K562 (cell line): ENCODE measurements at regions not wholly inside any gene's neighbourhood (a gene's known extent, or its start where the extent isn't known, plus 50 kb on each side); places are given as distances from the start of the nearest gene placed in this dataset.

ENCODE experiments used
- ATAC-seq: fragments of 200-7000 bp; cut with Tn5 transposase; 3 replicates; pipeline ENCODE4 v1.9.1; 2020; ENCODE audit warnings: moderate library complexity
- BruUV-seq: library from RNA; stranded (reverse); fragments of 400-500 nt; replicated peaks from 2 replicates; lab custom pipeline; 2021; lab: Mats Ljungman, UMichigan
- CTCF ChIA-PET: fragments of 300-600 bp; formaldehyde crosslinking; extraction: SDS; loops from one replicate; lab custom pipeline; 2021; ENCODE audit warnings: low intra/inter-chr PET ratio; lab: Yijun Ruan, JAX
- POLR2A ChIA-PET: fragments of 300-600, 350-650 bp; sonication (Branson Sonifier 250); formaldehyde crosslinking; extraction: SDS; loops from one replicate; lab custom pipeline; 2021; ENCODE audit warnings: antibody characterized with exemption, inconsistent platforms; lab: Yijun Ruan, JAX
- DNase-seq, 4 experiments: peaks; one replicate each; pipeline versions ENCODE4 v3.0.0 to v3.0.0-alpha.2; 2011 to 2018; ENCODE audit warnings: low spot score in 3 of 4, mixed read lengths in 3 of 4; ENCODE audit errors: extremely low read depth in 1 of 4
- FAIRE-seq: peaks from 2 replicates; lab custom pipeline; 2011; peaks lifted over from hg19 to GRCh38; lab: Jason Lieb, UNC
- H2AFZ ChIP-seq: 2 replicates; pipeline ENCODE4 v1.6.0; 2011; ENCODE audit warnings: low read depth, low read length, control low read depth, inconsistent platforms
- H3K27ac ChIP-seq: fragments of 200-600 bp; 3 replicates; pipeline ENCODE4 v1.8.0; 2011; ENCODE audit warnings: low read depth, mild to moderate bottlenecking, control low read depth, inconsistent platforms, low read length, moderate library complexity, mixed read lengths; ENCODE audit errors: extremely low read depth
- H3K27me3 ChIP-seq, 2 experiments: fragments of 300-600 bp in 1 of 2; 2 replicates in 1 of 2; 3 replicates in 1 of 2; pipeline versions ENCODE4 v1.6.0 to v1.8.0; 2011; ENCODE audit warnings: inconsistent platforms in 2 of 2, low read length in 2 of 2, mild to moderate bottlenecking in 1 of 2, mixed read lengths in 1 of 2, moderate library complexity in 1 of 2; ENCODE audit not compliant: control insufficient read depth in 2 of 2, insufficient read depth in 2 of 2
- H3K36me3 ChIP-seq: fragments of 300-600 bp; 3 replicates; pipeline ENCODE4 v1.8.0; 2011; ENCODE audit warnings: mild to moderate bottlenecking, low read length, inconsistent platforms; ENCODE audit not compliant: control insufficient read depth, insufficient read depth
- H3K4me1 ChIP-seq, 2 experiments: fragments of 200-600 bp in 1 of 2; replicated peaks in 1 of 2; 2 replicates in 1 of 2; 3 replicates in 1 of 2; pipeline versions ENCODE4 v1.5.1 to v1.8.0; 2011; ENCODE audit warnings: inconsistent platforms in 2 of 2, low read length in 2 of 2, mild to moderate bottlenecking in 1 of 2, mixed read lengths in 1 of 2, moderate library complexity in 1 of 2; ENCODE audit not compliant: control insufficient read depth in 2 of 2, insufficient read depth in 2 of 2
- H3K4me2 ChIP-seq: 2 replicates; pipeline ENCODE4 v1.6.1; 2011; ENCODE audit warnings: low read length, control low read depth, inconsistent platforms, mixed read lengths; ENCODE audit not compliant: insufficient read depth
- H3K4me3 ChIP-seq: fragments of 200-600 bp; sonication (generic), shearing (Covaris generic); 2 replicates; pipeline ENCODE4 v1.5.1; 2016; ENCODE audit warnings: control low read depth, inconsistent platforms
- H3K79me2 ChIP-seq: fragments of 200-600 bp; 3 replicates; pipeline ENCODE4 v1.8.0; 2011; ENCODE audit warnings: low read length, inconsistent platforms; ENCODE audit not compliant: control insufficient read depth, insufficient read depth
- H3K9ac ChIP-seq, 2 experiments: 2 replicates each; pipeline versions ENCODE4 v1.6.0 to v1.6.1; 2011; ENCODE audit warnings: low read depth in 2 of 2, low read length in 2 of 2, control low read depth in 1 of 2, inconsistent platforms in 1 of 2, mild to moderate bottlenecking in 1 of 2, mixed read lengths in 1 of 2; ENCODE audit not compliant: insufficient read depth in 1 of 2
- H3K9me1 ChIP-seq: one replicate; pipeline ENCODE4 v1.6.0; 2011; ENCODE audit warnings: inconsistent platforms, mild to moderate bottlenecking, low read length, moderate library complexity; ENCODE audit not compliant: control insufficient read depth, insufficient read depth
- H3K9me3 ChIP-seq: replicated peaks from 2 replicates; pipeline ENCODE4 v1.5.1; 2011; ENCODE audit warnings: low read depth, low read length, inconsistent platforms; ENCODE audit not compliant: control insufficient read depth, insufficient read depth
- H4K20me1 ChIP-seq: replicated peaks from 2 replicates; pipeline ENCODE4 v1.6.1; 2011; ENCODE audit warnings: low read length, inconsistent platforms, mixed read lengths; ENCODE audit not compliant: control insufficient read depth, insufficient read depth
- ETV5 ChIP-seq: sonication (generic); formaldehyde crosslinking; IDR thresholded peaks from 2 replicates; pipeline ENCODE4 v1.4.0; 2020; ENCODE audit warnings: low read depth, mild to moderate bottlenecking, missing genetic modification reagents
- MXI1 ChIP-seq: IDR thresholded peaks from 2 replicates; pipeline ENCODE4 v1.6.1; 2011; ENCODE audit warnings: low read depth, mild to moderate bottlenecking, improper control_type of control experiment, low read length
- NR2C1 ChIP-seq, 2 experiments: fragments of 450-650 bp; IDR thresholded peaks; 2 replicates each; pipeline ENCODE4 v1.6.1; 2017; ENCODE audit warnings: mild to moderate bottlenecking in 2 of 2, antibody characterized with exemption in 1 of 2, inconsistent platforms in 1 of 2, missing compliant biosample characterization in 1 of 2, missing genetic modification characterization in 1 of 2
- RBM14 ChIP-seq: fragments of 200-400 bp; formaldehyde crosslinking; IDR thresholded peaks from 2 replicates; pipeline ENCODE4 v1.6.1; 2018; ENCODE audit warnings: low read depth, mild to moderate bottlenecking, low read length, moderate library complexity, borderline replicate concordance; ENCODE audit not compliant: insufficient read depth
- RERE ChIP-seq: sonication (generic); formaldehyde crosslinking; IDR thresholded peaks from 2 replicates; pipeline ENCODE4 v1.8.0; 2023; ENCODE audit warnings: missing genetic modification reagents, mild to moderate bottlenecking, borderline replicate concordance
- SAFB2 ChIP-seq: fragments of 200-400 bp; formaldehyde crosslinking; IDR thresholded peaks from 2 replicates; pipeline ENCODE4 v1.6.1; 2018; ENCODE audit warnings: borderline replicate concordance, low read length, low read depth, moderate library complexity; ENCODE audit not compliant: severe bottlenecking
- SMARCA4 ChIP-seq: fragments of 450-650 bp; IDR thresholded peaks from 2 replicates; pipeline ENCODE4 v1.6.1; 2016
- TEAD4 ChIP-seq, 2 experiments: sonication (generic) in 1 of 2; formaldehyde crosslinking in 1 of 2; IDR thresholded peaks; 2 replicates each; pipeline versions ENCODE4 v1.6.1 to v1.8.0; 2012 to 2022; ENCODE audit warnings: borderline replicate concordance in 1 of 2, inconsistent platforms in 1 of 2, low read length in 1 of 2, mild to moderate bottlenecking in 1 of 2, missing genetic modification reagents in 1 of 2
- THRAP3 ChIP-seq: fragments of 450-650 bp; IDR thresholded peaks from 2 replicates; pipeline ENCODE4 v1.6.1; 2016; ENCODE audit warnings: mild to moderate bottlenecking, inconsistent platforms, borderline replicate concordance
- ZC3H4 ChIP-seq: sonication (generic); formaldehyde crosslinking; IDR thresholded peaks from 2 replicates; pipeline ENCODE4 v1.9.0; 2021; ENCODE audit warnings: missing genetic modification reagents, borderline replicate concordance
- ZNF239 ChIP-seq: fragments of 250-450 bp; sonication (Bioruptor Pico); IDR thresholded peaks from 2 replicates; pipeline ENCODE4 v1.4.0; 2020; ENCODE audit warnings: mild to moderate bottlenecking
- ZNF263 ChIP-seq: sonication (generic); formaldehyde crosslinking; IDR thresholded peaks from 2 replicates; pipeline ENCODE4 v1.8.0; 2022; ENCODE audit warnings: mild to moderate bottlenecking, missing genetic modification reagents, borderline replicate concordance
- ZNF512 ChIP-seq: IDR thresholded peaks from 2 replicates; pipeline ENCODE4 v1.6.1; 2016; ENCODE audit warnings: missing genetic modification characterization, missing compliant biosample characterization
- WGBS: fragments of 100-300 bp; shearing (Covaris generic); methylation state at CpG from one replicate; pipeline ENCODE4 v1.1.6; 2016; ENCODE audit warnings: low coverage, mixed read lengths; ENCODE audit not compliant: insufficient coverage; ENCODE audit errors: missing lambda C conversion rate; 5-methylcytosine and 5-hydroxymethylcytosine counted together
- in situ Hi-C: fragments of 300-500 bp; cut with MboI; formaldehyde crosslinking; loops from 4 replicates; pipeline ENCODE4 v1.15.0; 2018; ENCODE audit warnings: inconsistent platforms, mixed read lengths
- intact Hi-C: fragments of 100-400 bp; cut with micrococcal nuclease; formaldehyde crosslinking; loops from 2 replicates; pipeline ENCODE4 v1.14.2; 2022

- no peak for TF ChIP-seq TEAD4 (IDR thresholded peaks at IDR 0.05; ENCODE audit: low read length)
- TF ChIP-seq TEAD4 (CRISPR knock-in tag; IDR thresholded peaks at IDR 0.05; ENCODE audit: borderline replicate concordance): no peak
- TF ChIP-seq ETV5 (CRISPR knock-in tag): no peak
- TF ChIP-seq RBM14: no peak
- TF ChIP-seq MXI1: no peak
These were observed 368.6 kb upstream of the NEGR1 start (continued) for GRCh38 chr1:72650843-72651435.

GRCh38 chr1:72649991-72650390 is 367.7 kb upstream of the NEGR1 start:
- no peak for DNase-seq
- H3K36me3 ChIP-seq: no peaks in the 10 kb centered on the region
- H3K27ac ChIP-seq: no peak overlapping the region
- H3K9me3 ChIP-seq: no peaks in the 10 kb centered on the region
- ATAC-seq: no peak
- no TSS peak for BruUV-seq
- no peak overlapping the region for H3K4me2 ChIP-seq
- intact Hi-C loops: no loop called here
- CTCF ChIA-PET: no interaction called here
- H3K4me3 ChIP-seq: no peak overlapping the region
- no peaks in the 10 kb centered on the region for H3K79me2 ChIP-seq
- in situ Hi-C loops: no loop called here
- H3K9me1 ChIP-seq: no peaks in the 10 kb centered on the region
- H3K4me1 ChIP-seq: no peaks in the 10 kb centered on the region
- H4K20me1 ChIP-seq: no peaks in the 10 kb centered on the region
- no peak overlapping the region for H2AFZ ChIP-seq
- no peaks in the 10 kb centered on the region for H3K27me3 ChIP-seq
- no peak for FAIRE-seq
- no peak overlapping the region for H3K9ac ChIP-seq
- 2% methylated on average over 3 of the region's 3 CpGs for WGBS
- POLR2A ChIA-PET: no interaction called here
- TF ChIP-seq RERE (CRISPR knock-in tag) (no peak), ZNF263 (CRISPR knock-in tag) (no peak), ZC3H4 (CRISPR knock-in tag) (no peak), ZNF239 (CRISPR knock-in tag) (no peak), SAFB2 (no peak), NR2C1 (IDR thresholded peaks at IDR 0.05) (no peak), NR2C1 (tag; IDR thresholded peaks at IDR 0.05) (no peak), ETV5 (CRISPR knock-in tag) (no peak), ZNF512 (no peak), THRAP3 (no peak), SMARCA4 (no peak)
